Ureter (tissue), 1 donor: ENCODE measurements at regions not wholly inside any gene's neighbourhood (a gene's known extent, or its start where the extent isn't known, plus 50 kb on each side); places are given as distances from the start of the nearest gene placed in this dataset.
"Not testable (repeated sequence)": the region's sequence is repeated elsewhere in the genome, so short reads cannot be mapped to it uniquely, and the experiment has no call there.

Experiments used
- DNase-seq: peaks from one replicate; pipeline ENCODE4 v3.0.0-alpha.2; 2020; ENCODE audit warnings: low spot score
- donor health status: DM: yes; HTN: yes; CAD: no.

DNA sequence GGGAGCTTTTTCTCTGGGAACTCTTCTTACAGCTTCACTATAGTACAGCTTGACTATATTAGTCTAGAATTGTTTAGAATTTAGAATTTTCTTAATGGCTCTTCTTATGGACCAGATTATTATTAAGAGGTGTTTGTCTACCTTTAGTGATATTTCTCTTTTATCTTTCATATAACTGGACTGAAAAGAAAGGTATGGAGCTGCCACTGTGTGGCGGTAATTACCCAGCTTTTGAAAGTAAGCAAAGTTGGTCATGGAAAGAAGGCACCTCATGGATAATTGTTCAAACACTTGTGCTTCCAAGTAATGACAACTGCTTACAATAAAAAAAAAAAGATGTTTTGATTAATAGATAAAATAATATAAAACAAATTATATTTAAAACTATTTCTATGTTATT is 1112.5 kb downstream of the TECRL start:
- DNase-seq: no peak

DNA sequence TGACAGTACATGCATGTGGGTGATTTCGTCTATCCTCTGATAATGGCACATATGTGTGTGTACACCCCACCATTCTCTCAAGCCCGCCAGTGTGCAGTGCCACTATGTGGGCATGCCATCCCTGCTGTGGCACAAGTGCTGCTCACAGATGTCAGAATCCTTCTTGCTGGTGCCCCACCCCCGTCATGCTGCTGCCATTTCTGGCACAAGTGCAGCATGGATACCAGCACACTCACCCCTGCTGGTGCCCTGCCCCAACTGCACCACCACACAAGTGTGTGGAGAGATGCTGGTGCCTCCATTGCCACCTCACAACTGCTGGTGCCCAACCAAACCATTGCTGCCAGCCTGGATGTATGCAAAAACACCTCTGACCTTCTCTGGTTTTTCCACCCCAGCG is 1133.8 kb downstream of the TECRL start:
- DNase-seq: no peak

DNA sequence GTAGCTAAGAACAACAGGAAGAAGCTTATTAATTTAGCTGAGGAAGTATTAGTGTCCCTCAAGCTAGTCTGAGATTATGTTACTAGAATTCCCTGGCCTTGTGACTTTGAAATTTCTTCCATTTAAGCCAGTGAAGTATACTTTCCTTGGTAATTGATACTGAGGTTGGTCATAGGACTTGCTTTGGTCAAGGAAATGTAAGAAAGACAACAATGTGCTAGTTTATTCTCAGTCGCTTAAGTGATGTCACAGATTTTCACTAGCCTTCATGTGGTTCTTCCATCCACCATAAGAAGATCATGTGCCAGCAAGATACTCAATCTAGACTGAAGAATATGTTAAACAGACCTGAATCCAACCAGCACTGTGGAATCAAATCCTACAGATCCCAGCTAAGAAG is 1140.1 kb downstream of the TECRL start:
- DNase-seq: no peak

GRCh38 chr4:63233671-63234070 is 1175.6 kb downstream of the TECRL start:
- no peak for DNase-seq

GRCh38 chr4:63232058-63232457 is 1177.2 kb downstream of the TECRL start:
- DNase-seq: no peak

GRCh38 chr4:63226229-63226628 is 1183.0 kb downstream of the TECRL start:
- DNase-seq: no peak

DNA sequence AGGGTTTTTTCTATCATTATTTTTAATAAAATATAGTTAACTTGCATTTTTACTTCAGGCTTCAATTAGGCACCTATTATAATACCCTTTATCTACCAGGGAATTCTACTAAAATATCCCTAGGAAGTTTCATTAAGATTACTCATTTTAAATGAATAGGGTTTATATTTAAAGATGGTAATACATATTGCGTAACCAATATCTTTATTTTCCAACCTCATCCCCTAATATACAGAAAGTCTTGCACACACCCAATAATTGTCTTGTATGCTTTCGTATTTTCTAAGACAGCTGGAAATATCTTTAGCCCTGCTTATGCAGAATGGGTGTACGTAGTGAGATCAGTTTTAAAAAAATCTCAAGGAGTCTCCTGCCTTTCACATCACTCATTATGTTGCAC is 1186.8 kb downstream of the TECRL start:
- DNase-seq: no peak

DNA sequence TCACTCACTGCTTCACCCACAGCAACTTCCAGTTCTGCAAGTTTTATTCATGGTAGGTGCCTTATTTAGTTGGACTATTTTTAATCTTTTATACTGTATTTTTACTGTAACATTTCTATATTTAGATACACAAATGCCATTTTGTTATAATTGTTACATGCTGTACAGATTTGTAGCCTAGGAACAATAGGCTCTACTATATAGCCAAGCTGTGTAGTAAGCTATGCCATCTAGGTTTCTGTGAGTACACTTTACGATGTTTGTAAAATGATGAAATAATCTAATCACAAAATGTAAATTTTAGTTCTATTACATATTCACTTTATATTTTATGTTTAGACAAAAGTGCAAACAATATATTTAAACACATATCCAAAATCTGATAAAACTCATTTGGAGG is 1187.8 kb downstream of the TECRL start:
- DNase-seq: no peak

GRCh38 chr4:63218856-63219255 is 1190.4 kb downstream of the TECRL start:
- DNase-seq: no peak

DNA sequence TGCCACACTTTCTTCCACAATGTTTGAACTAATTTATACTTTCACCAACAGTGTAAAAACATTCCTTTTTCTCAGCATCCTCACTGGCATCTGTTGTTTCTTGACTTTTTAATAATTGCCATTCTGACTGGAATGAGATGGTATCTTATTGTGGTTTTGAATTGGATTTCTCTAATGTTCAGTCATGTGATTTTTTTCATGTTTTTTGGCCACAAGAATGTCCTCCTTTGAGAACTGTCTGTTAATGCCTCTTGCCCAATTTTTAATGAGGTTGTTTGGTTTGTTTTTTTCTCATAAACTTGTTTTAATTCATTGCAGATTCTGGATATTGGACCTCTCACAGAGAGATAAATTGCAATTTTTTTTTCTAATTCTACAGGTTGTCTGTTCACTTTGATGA is 1195.2 kb downstream of the TECRL start:
- DNase-seq: no peak

DNA sequence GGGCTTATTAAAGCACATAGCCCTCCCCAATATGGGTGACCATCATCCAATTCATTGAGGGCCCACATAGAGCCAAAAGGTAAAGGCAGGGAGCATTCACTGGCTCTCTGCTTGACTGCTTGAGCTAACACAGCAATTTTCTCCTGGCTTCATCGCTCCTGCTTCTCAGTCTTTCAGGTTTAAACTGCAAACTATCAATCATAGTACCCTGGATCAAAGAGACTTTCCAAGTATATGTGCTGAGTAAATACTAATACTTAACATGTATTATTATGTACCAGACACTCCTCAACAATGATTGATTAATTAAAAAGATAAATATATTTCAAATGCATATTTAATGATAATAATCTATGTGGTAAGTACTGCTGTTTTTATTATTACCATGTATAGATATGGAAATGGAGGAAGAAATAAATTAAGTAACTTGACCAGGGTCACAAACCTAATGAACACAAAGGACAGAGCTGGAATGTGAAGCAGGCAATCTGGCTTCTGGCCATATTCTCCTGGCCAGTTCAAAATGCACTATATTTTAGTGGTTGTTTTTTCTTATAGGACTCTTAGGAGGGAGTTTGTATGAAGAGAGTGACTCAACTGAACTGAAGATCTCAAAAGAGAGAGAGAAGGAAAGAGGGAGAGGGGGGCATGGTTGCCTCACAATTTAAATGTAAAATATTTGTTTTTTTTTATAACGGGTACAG is 1197.3 kb downstream of the TECRL start:
- DNase-seq: no peak

- DNase-seq: no peak
Observed at GRCh38 chr4:63211375-63211774, 1197.9 kb downstream of the TECRL start.

- DNase-seq: not testable (repeated sequence)
Observed at GRCh38 chr4:63193029-63193428, 1216.2 kb downstream of the TECRL start.

DNA sequence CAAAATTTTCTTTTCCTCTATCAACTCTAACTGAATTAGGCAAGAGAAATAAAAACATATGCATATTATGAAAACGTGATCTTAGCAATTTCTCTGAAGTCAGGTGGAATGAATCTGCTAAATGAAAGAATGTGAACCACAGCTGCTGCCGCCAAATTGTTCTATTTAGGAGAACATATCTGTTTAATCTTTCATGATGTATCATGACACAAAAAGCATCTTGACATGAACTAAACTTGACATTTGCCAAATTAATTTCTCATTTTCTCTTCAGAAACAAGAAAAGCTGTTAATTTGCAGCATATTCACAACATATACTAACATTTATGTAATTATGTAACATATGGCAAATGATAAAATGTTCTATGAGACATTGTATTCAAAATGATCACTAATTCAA is 1237.9 kb downstream of the TECRL start:
- DNase-seq: no peak

DNA sequence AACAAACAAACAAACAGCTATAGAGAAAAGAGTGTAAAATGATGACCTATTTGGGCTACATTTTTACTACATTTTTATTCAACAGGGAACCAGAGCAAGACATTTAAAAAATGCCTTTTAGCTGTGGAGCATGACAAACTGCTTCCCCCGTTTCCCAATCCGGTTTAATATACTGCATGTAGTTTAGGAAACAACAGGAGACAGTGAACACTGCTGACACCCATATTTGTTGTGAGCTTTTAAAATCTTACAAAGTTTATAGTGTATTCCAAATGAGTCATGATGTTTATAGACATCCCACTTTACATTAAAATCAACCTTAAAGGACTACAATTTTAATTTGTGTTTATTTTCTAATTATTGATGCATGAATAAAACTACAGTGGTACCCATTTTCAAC is 1238.3 kb downstream of the TECRL start:
- no peak for DNase-seq

DNA sequence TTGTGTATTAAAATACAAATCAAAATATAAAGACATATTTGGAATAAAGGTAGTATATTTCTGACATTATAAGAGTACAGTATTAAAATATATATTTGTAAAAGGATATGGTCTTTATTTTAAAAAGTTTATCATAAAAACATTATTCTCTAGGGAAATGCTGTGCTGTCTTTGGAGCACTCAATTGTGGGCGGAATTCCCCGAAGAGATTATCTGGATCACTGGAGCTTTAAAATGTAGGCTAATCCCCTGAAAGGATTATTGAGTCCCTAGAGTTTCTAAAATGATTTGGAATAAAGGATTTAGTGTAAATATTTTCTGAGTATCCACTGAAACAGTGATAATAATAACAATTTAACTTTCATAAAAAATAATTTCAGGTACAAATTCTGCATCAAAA is 1239.4 kb downstream of the TECRL start:
- DNase-seq: no peak

- DNase-seq: no peak
Observed at GRCh38 chr4:63155561-63155960, 1253.7 kb downstream of the TECRL start.

DNA sequence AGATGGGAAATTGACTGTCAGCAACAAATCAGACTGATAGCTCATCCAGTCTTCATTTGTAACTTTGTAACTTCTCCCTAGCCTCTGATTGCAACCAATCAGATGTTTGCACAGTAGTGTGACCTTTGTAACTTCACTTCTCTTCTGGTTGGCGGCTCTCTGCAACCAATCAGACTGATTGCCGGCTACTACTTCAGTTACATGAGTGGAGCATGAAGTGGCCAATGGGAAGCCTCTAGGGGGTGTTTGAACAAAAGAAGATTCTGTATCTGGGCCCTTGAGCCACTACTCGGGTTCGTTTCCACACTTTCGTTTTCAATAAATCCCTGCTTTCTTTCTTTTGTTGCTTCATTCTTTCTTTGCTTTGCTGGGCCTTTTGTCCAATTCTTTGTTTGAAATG is 1285.8 kb downstream of the TECRL start:
- no peak for DNase-seq

- DNase-seq: no peak
Observed at GRCh38 chr4:63122955-63123354, 1286.3 kb downstream of the TECRL start.

DNA sequence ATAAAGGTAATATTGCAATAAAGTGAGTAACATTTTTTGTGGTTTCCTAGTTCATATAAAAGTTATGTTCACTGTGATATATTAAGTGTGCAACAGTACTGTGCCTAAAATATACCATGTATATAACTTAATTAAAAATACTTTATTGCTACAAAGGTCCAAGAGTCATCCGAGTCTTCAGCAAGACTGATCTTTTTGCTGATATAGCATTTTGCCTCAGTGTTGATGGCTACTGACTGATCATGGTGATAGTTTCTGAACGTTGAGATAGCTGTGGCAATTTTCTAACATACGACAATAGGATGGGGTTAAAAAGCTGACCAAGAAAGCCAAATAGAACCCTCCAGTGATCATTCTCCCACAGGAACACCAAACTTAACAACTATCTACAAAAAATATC is 1302.7 kb downstream of the TECRL start:
- DNase-seq: no peak

DNA sequence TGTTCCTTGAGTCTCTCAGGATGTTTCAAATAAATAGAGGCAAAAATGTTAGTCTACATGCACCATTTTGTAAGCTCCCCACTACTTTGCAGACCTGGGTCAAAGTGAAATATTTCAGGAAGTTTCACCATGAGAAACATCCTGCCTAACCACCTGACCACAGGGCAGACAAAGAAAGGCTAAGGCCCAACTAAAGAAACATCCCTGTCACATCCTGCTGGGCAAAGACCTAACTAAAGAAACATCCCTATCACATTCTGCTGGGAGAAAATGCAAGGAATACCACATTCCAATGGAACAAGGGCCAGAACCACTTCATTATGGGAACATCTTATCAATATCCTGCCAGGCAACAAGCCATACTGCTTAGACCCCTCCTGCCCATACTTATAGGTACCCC is 1303.4 kb downstream of the TECRL start:
- DNase-seq: no peak

GRCh38 chr4:63090641-63091040 is 1318.6 kb downstream of the TECRL start:
- no peak for DNase-seq

- no peak for DNase-seq
Observed at GRCh38 chr4:63085091-63085490, 1324.2 kb downstream of the TECRL start.

DNA sequence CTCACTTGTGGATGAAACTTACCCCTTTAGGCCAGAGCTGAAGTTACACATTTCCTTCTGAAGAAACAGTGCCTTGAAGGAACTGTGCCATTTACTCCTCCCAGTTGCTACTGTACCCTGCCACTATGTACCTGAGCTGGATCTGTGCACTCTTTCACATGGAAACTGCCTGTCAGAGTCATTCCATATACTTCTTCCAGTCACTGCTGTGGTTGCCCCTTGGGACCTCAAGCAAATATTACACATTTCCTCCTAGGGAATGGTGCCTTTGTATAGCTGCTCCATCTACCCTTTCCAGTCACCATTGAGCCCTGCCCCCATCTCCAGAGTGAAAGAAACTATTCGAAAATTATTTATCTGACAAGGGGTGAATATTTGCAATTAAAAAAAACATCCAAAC is 1328.3 kb downstream of the TECRL start:
- DNase-seq: no peak
